DOHH2 (cell line): ENCODE measurements at regions not wholly inside any gene's neighbourhood (a gene's known extent, or its start where the extent isn't known, plus 50 kb on each side); places are given as distances from the start of the nearest gene placed in this dataset.

ENCODE experiments used
- CTCF ChIP-seq: fragments of 200-600 bp; sonication (generic); IDR thresholded peaks from one replicate; pipeline ENCODE4 v1.5.1; 2014; ENCODE audit warnings: antibody characterized with exemption, mild to moderate bottlenecking, low read depth, low read length; ENCODE audit not compliant: poor library complexity, severe bottlenecking
- EZH2phosphoT487 ChIP-seq: fragments of 200-600 bp; sonication (generic); IDR thresholded peaks from 2 replicates; pipeline ENCODE4 v1.6.1; 2017; ENCODE audit warnings: borderline replicate concordance, mild to moderate bottlenecking, antibody characterized with exemption, low read length, moderate library complexity, mixed read lengths

GRCh38 chr6:4504700-4505099, 271.5 kb upstream of the CDYL start:
- no peak for TF ChIP-seq CTCF
- TF ChIP-seq EZH2phosphoT487: no peak
